HG02763 (cell line): ENCODE measurements at regions not wholly inside any gene's neighbourhood (a gene's known extent, or its start where the extent isn't known, plus 50 kb on each side); places are given as distances from the start of the nearest gene placed in this dataset.
"Not testable (repeated sequence)": the region's sequence is repeated elsewhere in the genome, so short reads cannot be mapped to it uniquely, and the experiment has no call there.

ENCODE experiments used
- ATAC-seq: cut with Tn5 transposase; IDR thresholded peaks from one replicate; pipeline ENCODE4 v1.9.1; 2021; ENCODE audit warnings: mild to moderate bottlenecking, moderate library complexity; ENCODE audit not compliant: unreplicated experiment

DNA sequence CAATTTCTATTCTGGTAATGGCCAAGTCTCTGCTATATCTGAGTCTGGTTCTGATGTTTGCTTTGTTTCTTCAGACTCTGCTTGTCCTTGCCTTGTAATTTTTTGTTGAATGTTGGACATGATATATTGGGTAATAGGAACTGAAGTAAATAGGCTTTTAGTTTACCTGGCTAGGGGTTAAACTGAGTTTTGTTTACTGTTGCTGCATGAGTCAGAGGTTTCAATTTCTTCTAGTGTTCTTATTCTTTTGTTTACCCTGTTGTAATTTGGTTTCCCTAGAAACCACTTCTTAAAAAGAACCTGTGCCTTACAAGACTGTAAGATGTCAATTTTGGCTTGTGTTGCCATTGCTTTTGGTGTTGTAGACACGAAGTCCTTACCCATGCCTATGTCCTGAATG is 285.0 kb upstream of the KCNH7 start:
- ATAC-seq = no peak

DNA sequence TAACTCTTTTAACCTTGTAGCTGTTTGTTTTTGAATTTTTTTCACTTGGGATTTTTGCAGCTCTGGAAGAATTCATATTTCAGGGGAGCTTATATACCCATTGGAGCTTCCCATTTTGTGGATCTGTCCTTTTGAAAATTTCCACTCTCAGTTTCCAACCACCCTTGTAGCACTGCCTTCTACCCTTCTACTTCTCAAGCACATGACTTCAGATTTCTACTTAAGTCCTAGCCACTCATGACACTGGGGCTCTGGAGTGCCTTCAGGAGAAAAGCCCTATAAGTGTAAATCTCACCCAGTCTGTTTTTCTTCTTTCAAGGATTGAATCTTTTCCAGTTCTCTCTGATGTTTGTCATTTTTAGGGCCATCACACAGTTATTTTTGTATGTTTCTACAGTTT is 283.7 kb upstream of the KCNH7 start:
- no peak for ATAC-seq

DNA sequence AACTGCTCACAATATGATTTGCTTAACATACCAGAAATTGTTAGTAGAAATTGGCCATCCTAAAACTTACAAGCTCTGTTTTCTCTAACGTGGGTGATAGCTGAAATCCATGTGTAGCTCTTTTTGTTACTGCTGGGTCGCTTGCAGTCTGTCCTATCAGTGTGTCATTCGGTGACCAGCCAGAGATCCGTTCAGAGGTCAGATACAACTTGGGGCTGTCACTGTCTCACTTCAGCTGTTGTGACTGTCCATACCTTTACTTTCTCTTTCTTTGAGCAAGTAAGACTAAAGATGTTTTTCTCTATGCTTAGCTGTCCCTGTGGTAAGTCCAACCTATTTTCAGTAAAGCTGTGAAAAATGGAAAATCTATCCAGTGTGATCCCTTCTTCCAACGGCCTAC is 282.9 kb upstream of the KCNH7 start:
- ATAC-seq = no peak

DNA sequence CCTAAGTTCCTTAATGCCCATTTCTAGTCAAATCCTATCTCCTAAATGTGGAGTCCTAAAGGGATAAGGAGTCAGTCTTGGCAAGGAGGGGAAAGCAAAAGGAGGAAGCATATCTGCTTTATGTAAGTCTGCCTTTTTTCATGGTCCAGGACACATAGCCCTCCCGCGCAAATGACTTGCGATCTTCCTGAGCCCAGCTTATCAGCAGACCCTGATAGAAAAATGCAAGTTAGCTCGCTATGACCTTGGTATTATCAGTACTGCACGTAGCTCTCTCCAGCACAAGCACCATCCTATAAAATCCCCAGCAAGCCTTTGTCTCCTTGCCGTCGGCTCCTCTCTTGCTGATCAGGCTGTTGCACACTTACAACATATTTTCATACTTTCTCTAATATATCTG is 281.4 kb upstream of the KCNH7 start:
- no peak for ATAC-seq

DNA sequence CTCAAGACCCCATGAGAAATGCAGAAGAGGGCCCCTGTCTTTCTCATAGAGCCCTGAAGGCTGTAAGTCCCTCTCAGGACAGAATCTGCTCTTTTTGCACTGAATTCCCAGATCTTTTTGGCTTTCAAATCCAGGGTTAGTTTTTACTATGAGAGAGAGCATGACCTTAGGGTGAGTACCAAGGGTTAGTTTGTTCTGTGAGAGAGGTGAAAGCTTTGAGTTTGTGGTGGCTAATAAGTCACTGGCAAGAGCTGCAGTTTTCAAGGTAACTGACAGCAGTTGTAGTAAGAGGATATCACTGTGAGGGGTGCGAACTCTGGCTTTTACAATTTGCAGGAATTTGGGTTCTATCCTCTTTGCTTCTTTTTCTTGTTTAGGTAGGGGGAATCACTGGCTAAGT is 248.4 kb upstream of the KCNH7 start:
- no peak for ATAC-seq

DNA sequence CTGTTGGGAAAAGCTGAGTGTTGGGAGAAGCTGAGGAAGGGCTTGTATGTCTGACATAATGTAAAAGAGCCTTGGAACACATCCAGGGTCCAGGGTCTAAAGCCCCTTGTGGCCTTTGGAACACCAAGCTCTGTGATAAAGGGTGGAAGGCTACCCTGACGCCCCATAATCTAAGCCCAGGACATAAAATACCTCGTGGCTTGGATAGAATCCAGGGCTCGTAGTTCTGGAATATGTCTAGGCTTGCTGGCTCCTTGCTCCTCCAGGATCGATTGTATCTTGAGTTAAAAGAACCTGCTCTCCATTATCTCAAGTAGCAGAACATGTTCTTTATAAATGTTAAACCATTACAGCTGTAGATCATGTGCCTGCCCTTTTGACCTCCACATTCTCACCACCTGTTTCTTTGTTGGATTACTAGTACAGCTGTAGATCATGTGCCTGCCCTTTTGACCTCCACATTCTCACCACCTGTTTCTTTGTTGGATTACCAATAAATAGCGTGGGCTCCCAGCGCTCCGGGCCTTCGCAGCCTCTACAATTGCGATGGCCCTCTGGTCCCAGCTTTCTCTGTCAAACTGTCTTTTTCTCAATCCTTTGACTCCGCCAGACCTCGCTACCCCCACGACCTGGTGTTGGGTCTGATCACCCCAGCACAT is 246.9 kb upstream of the KCNH7 start:
- ATAC-seq = not testable (repeated sequence)

DNA sequence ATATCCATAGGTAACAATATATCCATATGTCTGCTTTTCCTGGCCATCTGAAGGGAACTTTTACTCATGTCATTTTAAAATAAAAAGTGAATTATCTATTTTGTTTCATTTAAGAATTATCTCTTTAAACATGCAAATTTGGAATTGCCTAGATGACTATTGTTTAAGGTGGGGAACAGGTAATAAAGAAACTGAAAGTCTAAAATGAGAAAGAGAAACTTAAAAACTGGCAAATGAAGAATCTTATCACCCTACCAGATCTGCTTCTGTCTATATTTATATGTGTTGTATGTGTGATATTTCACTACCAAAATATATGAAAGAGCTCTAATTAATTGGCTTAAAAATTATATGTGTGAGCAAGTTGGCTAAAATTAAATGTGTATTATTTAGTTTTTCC is 243.2 kb upstream of the KCNH7 start:
- no peak for ATAC-seq

DNA sequence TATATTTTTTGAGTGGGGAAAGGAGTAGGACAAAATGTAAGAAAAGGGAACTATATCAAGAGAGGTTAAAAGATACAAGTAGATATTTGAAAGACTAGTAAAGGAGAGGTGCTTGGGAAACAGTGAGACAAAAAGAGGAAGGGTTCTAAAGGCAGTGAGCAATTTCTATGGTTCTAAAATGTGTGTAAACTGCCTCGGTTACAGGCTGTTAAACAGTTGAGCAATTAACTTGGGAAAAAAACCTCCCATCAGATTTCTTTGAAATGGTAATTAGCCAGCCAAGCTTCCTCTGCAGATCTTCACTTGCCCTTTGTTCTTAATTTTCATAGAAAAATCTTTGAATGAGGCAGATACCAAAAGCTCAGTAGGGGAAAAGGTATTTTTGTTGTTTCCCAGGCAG is 238.7 kb upstream of the KCNH7 start:
- ATAC-seq = no peak

DNA sequence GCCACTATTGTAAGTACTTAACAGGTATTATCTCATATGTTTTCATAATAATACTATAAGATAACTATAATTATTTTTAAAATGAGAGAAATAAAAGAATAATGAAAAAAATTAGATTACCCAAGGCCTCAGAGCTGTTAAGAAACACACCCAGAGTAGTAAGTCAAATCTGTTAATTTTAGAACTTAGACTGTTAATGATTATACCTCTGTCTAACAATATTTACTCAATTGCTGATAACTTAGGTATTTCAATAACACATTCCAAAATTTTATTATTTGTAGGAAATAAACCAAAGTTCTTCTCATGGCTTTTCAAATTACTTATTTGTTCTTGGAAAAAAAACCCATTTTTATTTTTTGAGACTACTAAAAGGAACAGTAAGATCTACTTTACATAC is 227.5 kb upstream of the KCNH7 start:
- ATAC-seq = no peak

DNA sequence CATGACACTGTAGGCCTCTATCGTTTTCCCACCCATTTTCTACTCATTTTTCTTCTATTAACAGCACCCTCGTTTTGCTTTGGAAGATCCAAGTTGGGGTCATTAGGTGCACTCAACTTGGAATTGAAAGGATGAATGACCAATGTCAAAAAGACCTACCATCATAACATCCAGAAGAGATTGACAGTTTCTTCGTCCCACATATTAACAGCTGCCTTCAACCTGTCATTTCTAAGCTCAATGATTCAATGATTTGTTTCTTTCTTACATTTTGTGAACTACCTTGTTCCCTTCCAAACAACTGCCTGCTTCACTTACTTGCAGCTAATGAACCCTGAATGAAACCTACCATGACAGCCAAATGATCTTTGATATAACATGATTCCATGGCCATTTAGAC is 224.0 kb upstream of the KCNH7 start:
- ATAC-seq = no peak

DNA sequence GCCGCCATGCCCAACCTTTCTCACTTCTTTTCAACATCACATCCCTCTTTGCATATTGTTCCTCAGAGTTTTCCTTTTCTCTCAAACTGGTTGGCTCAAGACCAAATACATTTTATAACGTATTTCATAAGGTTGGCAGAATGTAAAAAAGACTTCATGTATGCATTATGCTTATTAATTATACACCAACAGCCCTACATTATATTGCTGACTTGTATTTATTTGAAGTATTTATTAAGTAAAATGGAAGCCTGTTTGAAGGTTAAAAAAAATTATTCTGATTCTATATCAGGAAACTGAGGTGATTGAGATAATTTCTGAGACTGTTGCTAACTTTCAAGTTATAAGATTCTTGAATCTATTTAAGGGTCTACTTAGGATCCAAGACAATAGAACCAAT is 208.0 kb upstream of the KCNH7 start:
- no peak for ATAC-seq

DNA sequence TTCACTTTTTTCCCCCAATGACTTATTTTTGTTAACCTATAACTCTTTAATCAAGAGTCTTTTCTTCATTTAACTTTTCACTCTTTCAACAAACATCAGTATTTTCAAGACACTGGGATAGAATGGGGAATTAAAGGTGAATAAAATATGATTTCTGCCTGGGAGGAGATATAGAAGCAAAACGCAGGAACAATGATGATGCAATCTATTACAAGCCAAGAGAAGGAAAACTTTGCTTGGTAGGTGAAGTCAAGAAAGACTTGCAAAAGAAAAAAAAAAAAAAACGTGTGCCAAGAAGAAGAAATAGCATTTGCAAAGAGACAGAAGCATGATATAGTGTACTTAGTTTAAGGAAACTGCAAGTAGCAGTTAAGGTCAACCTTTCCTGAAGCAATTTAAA is 207.3 kb upstream of the KCNH7 start:
- no peak for ATAC-seq

DNA sequence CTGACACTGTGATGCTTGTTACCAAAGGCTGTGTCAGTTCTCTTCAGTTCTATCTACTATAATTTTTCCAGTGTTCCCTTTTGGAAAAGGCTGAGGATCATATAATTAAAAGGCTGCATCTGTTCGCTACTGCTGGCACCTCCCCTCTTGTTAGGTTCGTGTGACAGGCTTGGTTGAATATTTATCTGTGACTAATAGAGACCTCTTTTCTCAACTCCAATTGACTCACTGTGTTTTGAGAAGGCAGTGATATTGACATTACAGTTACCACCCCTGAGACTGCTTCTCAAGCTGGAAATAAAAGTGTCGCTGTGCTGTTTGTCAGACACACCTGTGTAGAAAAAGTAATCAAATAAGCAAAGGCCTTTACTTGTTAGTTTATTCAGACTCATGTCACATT is 205.5 kb upstream of the KCNH7 start:
- no peak for ATAC-seq

DNA sequence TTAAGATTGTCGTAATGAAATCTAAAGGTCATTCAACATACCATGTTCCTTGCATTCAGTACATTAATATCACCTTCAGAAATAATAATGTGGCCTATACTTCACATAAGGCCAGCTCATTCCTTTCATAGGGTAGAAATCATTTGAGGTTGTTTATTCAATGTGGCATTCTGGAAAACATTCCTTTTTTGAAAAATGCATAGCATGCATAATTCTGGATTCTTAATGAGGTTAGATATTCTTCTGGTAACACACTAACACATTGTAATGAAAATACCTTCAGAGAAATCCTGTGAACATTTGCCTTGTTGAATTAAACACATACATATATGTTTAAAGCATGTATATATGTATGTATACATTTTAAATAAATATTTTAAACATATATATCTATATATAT is 204.6 kb upstream of the KCNH7 start:
- ATAC-seq = no peak

DNA sequence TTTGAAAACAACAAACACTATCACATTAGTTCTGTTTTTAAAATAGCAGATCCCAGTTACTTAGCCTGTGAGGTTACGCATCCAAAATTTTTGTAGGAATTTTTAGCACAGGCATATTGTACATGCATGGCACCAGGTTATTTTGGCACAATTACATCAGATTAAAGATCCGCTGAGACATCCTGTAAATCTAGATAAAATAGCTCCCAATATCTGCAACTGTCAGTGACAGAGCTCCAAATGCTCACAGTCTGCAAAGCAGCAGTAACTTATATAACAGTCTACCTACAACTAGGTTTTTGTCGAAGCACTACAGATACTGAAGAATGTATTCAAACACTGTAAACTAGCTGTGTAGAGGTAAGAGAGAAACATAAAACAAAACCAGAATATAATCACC is 200.7 kb upstream of the KCNH7 start:
- no peak for ATAC-seq

DNA sequence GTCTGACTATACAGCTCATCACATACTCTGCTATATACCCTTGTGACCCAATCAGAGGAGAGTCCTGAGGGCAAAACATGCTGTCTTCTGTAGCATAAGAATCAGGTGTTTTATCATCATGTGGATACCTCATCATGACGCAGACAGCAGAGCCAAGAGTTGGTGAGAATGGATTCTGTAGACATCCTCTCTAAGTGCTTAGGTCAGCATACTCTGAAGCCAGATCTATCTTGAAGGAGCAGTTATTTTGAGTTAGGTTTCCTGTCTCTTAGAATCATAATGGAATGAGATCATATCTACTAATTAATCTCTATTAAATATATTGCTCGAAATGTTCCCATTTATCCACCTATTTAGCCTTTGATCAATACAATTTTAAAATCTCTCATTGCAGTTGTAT is 190.2 kb upstream of the KCNH7 start:
- ATAC-seq = no peak

DNA sequence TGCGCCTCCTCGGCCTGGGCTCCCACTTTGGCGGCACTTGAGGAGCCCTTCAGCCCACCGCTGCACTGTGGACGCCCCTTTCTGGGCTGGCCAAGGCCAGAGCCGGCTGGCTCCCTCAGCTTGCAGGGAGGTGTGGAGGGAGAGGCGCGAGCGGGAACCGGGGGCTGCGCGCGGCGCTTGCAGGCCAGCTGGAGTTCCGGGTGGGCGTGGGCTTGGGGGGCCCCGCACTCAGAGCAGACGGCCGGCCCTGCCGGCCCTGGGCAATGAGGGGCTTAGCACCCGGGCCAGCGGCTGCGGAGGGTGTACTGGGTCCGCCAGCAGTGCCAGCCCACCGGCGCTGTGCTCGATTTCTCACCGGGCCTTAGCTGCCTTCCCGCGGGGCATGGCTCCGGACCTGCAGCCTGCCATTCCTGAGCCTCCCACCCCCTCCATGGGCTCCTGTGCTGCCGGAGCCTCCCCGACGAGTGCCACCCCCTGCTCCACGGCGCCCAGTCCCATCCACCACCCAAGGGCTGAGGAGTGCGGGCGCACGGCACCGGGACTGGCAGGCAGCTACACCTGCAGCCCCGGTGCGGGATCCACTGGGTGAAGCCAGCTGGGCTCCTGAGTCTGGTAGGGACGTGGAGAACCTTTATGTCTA is 187.7 kb upstream of the KCNH7 start:
- not testable (repeated sequence) for ATAC-seq

DNA sequence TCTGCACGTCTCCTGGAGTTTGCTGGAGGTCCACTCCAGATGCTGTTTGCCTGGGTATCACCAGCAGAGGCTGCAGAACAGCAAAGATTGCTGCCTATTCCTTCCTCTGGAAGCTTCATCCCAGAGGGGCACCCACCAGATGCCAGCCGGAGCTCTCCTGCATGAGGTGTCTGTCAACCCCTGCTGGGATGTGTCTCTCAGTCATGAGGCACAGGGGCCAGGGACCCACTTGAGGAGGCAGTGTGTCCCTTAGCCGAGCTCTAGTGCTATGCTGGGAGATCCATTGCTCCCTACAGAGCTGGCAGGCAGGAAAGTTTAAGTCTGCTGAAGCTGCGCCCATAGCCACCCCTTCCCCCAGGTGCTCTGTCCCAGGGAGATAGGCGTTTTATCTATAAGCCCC is 178.3 kb upstream of the KCNH7 start:
- not testable (repeated sequence) for ATAC-seq

DNA sequence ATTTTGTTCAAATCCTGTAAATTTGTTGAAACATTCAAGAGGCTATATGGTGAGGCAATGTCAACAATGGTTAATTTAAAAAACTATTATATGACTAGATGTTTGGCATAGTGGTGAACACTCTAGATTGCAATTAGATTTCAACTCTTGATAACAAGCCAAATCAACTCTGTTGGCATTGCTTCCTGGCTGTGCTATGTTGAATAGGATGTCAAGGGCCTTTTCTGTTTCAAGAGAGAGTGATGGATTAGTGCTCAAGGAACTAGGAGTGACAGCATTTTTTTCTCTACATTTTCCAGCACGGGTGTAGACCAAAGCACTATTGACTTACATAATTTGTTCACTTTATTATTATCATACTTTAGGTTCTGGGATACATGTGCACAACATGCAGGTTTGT is 172.4 kb upstream of the KCNH7 start:
- no peak for ATAC-seq

DNA sequence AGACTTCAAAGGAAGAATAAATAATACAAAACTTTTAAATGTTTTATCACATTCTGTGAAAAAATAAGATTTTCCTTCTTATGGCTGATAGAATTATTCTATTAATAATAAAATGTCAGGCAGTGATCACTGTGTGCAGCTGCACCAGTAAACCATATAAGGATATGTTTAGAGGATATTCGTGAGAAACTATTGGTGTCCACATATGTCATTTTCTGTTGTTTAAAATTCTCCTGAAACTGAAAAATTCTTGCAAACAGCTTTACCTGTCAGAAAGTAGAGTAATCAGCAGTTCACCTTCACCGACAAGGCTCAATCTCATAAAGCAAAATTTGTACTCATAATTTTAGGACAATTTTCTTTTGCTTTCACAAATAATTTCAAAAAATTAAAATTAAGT is 170.1 kb upstream of the KCNH7 start:
- ATAC-seq = no peak

DNA sequence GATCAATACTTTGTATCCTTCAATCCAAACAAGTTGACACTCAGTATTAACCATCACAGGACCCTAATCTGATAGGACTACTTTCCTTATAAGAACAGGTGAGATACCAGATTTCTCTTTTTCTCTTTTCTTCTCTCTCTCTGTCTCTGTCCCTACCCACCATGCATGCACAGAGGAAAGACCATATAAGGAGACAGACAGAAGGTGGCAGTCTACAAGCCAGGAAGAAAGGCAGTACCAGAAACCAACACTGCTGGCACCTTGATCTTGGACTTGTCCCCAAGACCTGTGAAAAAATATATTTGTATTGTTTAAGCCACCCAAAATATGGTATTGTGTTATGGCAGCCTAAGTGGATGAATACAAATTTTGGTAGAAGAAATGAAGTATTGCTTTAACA is 156.2 kb upstream of the KCNH7 start:
- no peak for ATAC-seq

DNA sequence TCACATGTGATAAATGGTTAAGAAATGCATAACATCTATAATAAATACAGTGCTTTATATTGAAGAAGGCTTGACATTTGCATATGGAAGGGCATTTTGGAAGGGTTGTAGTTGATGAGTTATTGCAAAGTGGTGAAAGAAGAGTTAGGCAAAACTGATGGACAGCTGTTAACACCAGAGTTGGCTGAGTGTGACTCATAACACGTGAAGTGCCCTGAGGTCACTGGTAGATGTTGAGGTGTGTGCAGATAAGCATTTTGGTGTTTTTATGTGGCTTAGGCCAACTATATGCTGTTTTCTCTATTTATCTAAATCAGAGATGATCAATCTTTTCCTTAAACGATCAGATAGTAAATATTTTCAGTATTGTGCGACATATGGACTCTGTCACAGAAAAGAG is 154.3 kb upstream of the KCNH7 start:
- no peak for ATAC-seq

DNA sequence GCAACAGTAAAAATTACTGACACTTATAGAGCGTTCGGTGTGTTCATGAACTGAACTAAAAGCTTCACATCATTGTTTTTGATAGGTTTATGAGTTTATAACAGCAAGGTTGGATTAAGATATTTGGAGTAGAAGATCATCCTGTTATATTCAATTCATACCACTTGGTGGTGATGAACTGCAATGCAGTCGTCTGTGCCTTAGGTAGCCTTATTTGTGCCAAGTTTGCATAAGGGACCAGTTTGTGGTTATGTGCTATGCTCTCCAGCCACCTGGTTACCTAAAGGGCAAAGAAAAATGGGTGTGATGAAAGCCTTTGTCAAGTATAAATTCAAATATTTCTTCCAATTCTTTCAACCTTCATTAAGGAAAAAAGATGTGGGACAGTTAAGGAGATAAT is 150.9 kb upstream of the KCNH7 start:
- no peak for ATAC-seq
